PFSK-1 (cell line): ENCODE measurements at regions not wholly inside any gene's neighbourhood (a gene's known extent, or its start where the extent isn't known, plus 50 kb on each side); places are given as distances from the start of the nearest gene placed in this dataset.

ENCODE experiments used
- POLR2AphosphoS5 ChIP-seq: IDR thresholded peaks from 2 replicates; pipeline ENCODE4 v1.6.1; 2012; ENCODE audit warnings: low read depth, mild to moderate bottlenecking, control low read depth, low read length, moderate library complexity
- SIN3A ChIP-seq: IDR thresholded peaks from 2 replicates; pipeline ENCODE4 v1.6.1; 2012; ENCODE audit warnings: mild to moderate bottlenecking, low read length, moderate library complexity, borderline replicate concordance; ENCODE audit not compliant: insufficient read depth
- TAF1 ChIP-seq: IDR thresholded peaks from 2 replicates; pipeline ENCODE4 v1.6.1; 2012; ENCODE audit warnings: low read length, control low read depth, borderline replicate concordance; ENCODE audit not compliant: insufficient read depth

GRCh38 chr3:104642827-104643226 lies 723.9 kb upstream of the ALCAM start:
- TF ChIP-seq POLR2AphosphoS5: no peak
- TF ChIP-seq TAF1: no peak
- TF ChIP-seq SIN3A: no peak
